H1 (cell line): ENCODE measurements at regions not wholly inside any gene's neighbourhood (a gene's known extent, or its start where the extent isn't known, plus 50 kb on each side); places are given as distances from the start of the nearest gene placed in this dataset.

ENCODE experiments used
- POLR2A ChIP-seq, 2 experiments: IDR thresholded peaks; 1 replicate in 1 of 2; 2 replicates in 1 of 2; pipeline ENCODE4 v1.6.1; 2011; ENCODE audit warnings: low read depth in 2 of 2, low read length in 2 of 2, mild to moderate bottlenecking in 2 of 2; ENCODE audit errors: control extremely low read depth in 1 of 2
- RAD21 ChIP-seq, 2 experiments: IDR thresholded peaks in 1 of 2; conservative IDR thresholded peaks in 1 of 2; 2 replicates each; pipeline ENCODE4 v1.6.1; 2011; ENCODE audit warnings: low read depth in 2 of 2, low read length in 2 of 2, improper control_type of control experiment in 1 of 2, inconsistent platforms in 1 of 2, mild to moderate bottlenecking in 1 of 2, moderate library complexity in 1 of 2
- SIX5 ChIP-seq: IDR thresholded peaks from 2 replicates; pipeline ENCODE4 v1.6.1; 2011; ENCODE audit warnings: mild to moderate bottlenecking, low read depth, low read length
- TF ChIP-seq, protein P1 (sequence below), 3 experiments: IDR thresholded peaks; 1 replicate in 2 of 3; 2 replicates in 1 of 3; pipeline versions ENCODE4 v1.5.1 to v1.6.1; 2011; ENCODE audit warnings: low read length in 3 of 3, mild to moderate bottlenecking in 3 of 3, inconsistent platforms in 2 of 3, low read depth in 1 of 3, moderate library complexity in 1 of 3; ENCODE audit not compliant: insufficient read depth in 1 of 3; ENCODE audit errors: control extremely low read depth in 1 of 3

GRCh38 chr3:59285560-59285959 is 235.7 kb upstream of the CFAP20DC start:
- TF ChIP-seq POLR2A (IDR thresholded peaks at IDR 0.05; ENCODE audit: control extremely low read depth in 1 of 2, low read depth in 2 of 2, low read length in 2 of 2) (no peak), RAD21 (IDR thresholded peaks at IDR 0.05 in 1 of 2, conservative IDR thresholded peaks at IDR 0.05 in 1 of 2; ENCODE audit: low read depth in 2 of 2, low read length in 2 of 2) (no peak), SIX5 (no peak)
- TF ChIP-seq, protein P1, sequence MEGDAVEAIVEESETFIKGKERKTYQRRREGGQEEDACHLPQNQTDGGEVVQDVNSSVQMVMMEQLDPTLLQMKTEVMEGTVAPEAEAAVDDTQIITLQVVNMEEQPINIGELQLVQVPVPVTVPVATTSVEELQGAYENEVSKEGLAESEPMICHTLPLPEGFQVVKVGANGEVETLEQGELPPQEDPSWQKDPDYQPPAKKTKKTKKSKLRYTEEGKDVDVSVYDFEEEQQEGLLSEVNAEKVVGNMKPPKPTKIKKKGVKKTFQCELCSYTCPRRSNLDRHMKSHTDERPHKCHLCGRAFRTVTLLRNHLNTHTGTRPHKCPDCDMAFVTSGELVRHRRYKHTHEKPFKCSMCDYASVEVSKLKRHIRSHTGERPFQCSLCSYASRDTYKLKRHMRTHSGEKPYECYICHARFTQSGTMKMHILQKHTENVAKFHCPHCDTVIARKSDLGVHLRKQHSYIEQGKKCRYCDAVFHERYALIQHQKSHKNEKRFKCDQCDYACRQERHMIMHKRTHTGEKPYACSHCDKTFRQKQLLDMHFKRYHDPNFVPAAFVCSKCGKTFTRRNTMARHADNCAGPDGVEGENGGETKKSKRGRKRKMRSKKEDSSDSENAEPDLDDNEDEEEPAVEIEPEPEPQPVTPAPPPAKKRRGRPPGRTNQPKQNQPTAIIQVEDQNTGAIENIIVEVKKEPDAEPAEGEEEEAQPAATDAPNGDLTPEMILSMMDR (IDR thresholded peaks at IDR 0.05; ENCODE audit: control extremely low read depth in 1 of 3, insufficient read depth in 1 of 3, low read depth in 1 of 3, low read length in 3 of 3): no peak
